Stomach (tissue), 8 donors: ENCODE measurements at regions not wholly inside any gene's neighbourhood (a gene's known extent, or its start where the extent isn't known, plus 50 kb on each side); places are given as distances from the start of the nearest gene placed in this dataset.

Experiments
- DNase-seq, 2 donors: peaks; one replicate each; pipeline versions ENCODE4 v3.0.0 to v3.0.0-alpha.2; 2013 to 2019
- H3K27ac ChIP-seq, 5 donors: fragments of 200-600 bp in 4 of 5; sonication (generic) in 4 of 5; one replicate each; pipeline ENCODE4 v1.5.1; 2013 to 2019; ENCODE audit warnings: mild to moderate bottlenecking in 1 of 5, moderate library complexity in 1 of 5
- H3K27me3 ChIP-seq, 3 donors: fragments of 200-600 bp; sonication (generic); one replicate each; pipeline ENCODE4 v1.5.1; 2017 to 2019; ENCODE audit warnings: mixed run types in 1 of 3
- H3K36me3 ChIP-seq, 4 donors: fragments of 200-600 bp; sonication (generic); 1 replicate in 3 of 4; 2 replicates in 1 of 4; pipeline ENCODE4 v1.5.1; 2016 to 2019
- H3K4me1 ChIP-seq, 4 donors: fragments of 200-600 bp; sonication (generic); one replicate each; pipeline ENCODE4 v1.5.1; 2016 to 2019
- H3K4me3 ChIP-seq, 4 donors: fragments of 200-600 bp; sonication (generic) in 3 of 4; one replicate each; pipeline ENCODE4 v1.5.1; 2016 to 2019; ENCODE audit warnings: mild to moderate bottlenecking in 1 of 4
- H3K9me3 ChIP-seq, 4 donors: fragments of 200-600 bp; sonication (generic); one replicate each; pipeline ENCODE4 v1.5.1; 2016 to 2019
- CTCF ChIP-seq, 7 experiments: fragments of 450-650 bp in 4 of 7; fragments of 200-600 bp in 3 of 7; sonication (generic) in 3 of 7; IDR thresholded peaks; one replicate each; pipeline ENCODE4 v1.5.1; 2016 to 2019; ENCODE audit warnings: antibody characterized with exemption in 7 of 7, control low read depth in 2 of 7, mild to moderate bottlenecking in 1 of 7
- EP300 ChIP-seq: sonication (generic); formaldehyde crosslinking; IDR thresholded peaks from one replicate; pipeline ENCODE4 v1.6.1; 2017; ENCODE audit warnings: antibody characterized with exemption
- POLR2A ChIP-seq, 4 donors: fragments of 450-650 bp; IDR thresholded peaks; one replicate each; pipeline ENCODE4 v1.6.1; 2016; ENCODE audit warnings: antibody characterized with exemption in 4 of 4, control low read depth in 2 of 4, mild to moderate bottlenecking in 1 of 4, moderate library complexity in 1 of 4
- POLR2AphosphoS5 ChIP-seq, 3 donors: sonication (generic); formaldehyde crosslinking; IDR thresholded peaks; one replicate each; pipeline ENCODE4 v1.6.1; 2016; ENCODE audit warnings: antibody characterized with exemption in 3 of 3
- WGBS, 5 donors: extraction: QIAGEN DNeasy Blood & Tissue Kit in 3 of 5; methylation state at CpG; one replicate each; pipeline versions ENCODE4 v1.1.5 to v1.1.7; 2013 to 2018; 5-methylcytosine and 5-hydroxymethylcytosine counted together
- intact Hi-C: fragments of 100-400 bp; cut with DNase I; formaldehyde crosslinking; loops from one replicate; pipeline ENCODE4 v1.15.1; 2023; ENCODE audit warnings: low total_unique reads
- donor health status: healthy with polysubstance abuse.
- donor health status: Bipolar disorder and iron deficiency.
- donor health status: healthy.

GRCh38 chrX:79645749-79646148 lies 278.6 kb upstream of the ITM2A start:
- intact Hi-C loops: no loop called here
- no peak overlapping the region for H3K27ac ChIP-seq
- H3K36me3 ChIP-seq: no peaks in the 10 kb centered on the region
- 42 to 62% (median 50%) methylated on average over 3 of the region's 3 CpGs for WGBS, 5 donors
- no peaks in the 10 kb centered on the region for H3K4me1 ChIP-seq
- no peak for DNase-seq
- H3K9me3 ChIP-seq: no peaks in the 10 kb centered on the region
- no peak for TF ChIP-seq POLR2AphosphoS5 (IDR thresholded peaks at IDR 0.05)
- no peak for TF ChIP-seq EP300
- TF ChIP-seq CTCF (IDR thresholded peaks at IDR 0.05): no peak
- TF ChIP-seq POLR2A (IDR thresholded peaks at IDR 0.05): no peak
- H3K4me3 ChIP-seq: no peak overlapping the region
- no peaks in the 10 kb centered on the region for H3K27me3 ChIP-seq

GRCh38 chrX:79631526-79631925 lies 264.4 kb upstream of the ITM2A start:
- no peak overlapping the region for H3K27ac ChIP-seq
- TF ChIP-seq POLR2A (IDR thresholded peaks at IDR 0.05) (no peak), CTCF (IDR thresholded peaks at IDR 0.05) (no peak), EP300 (no peak), POLR2AphosphoS5 (IDR thresholded peaks at IDR 0.05) (no peak)
- no peak overlapping the region for H3K4me3 ChIP-seq
- no peaks in the 10 kb centered on the region for H3K9me3 ChIP-seq
- H3K27me3 ChIP-seq: no peaks in the 10 kb centered on the region
- 60 to 79% (median 64%) methylated on average over 1 to 5 of the region's 5 CpGs for WGBS, 5 donors
- H3K4me1 ChIP-seq: no peaks in the 10 kb centered on the region
- no peak for DNase-seq
- no peaks in the 10 kb centered on the region for H3K36me3 ChIP-seq
- intact Hi-C loops: no loop called here

- 64 to 82% (median 68%) methylated on average over 5 of the region's 5 CpGs for WGBS, 5 donors
- Histone ChIP-seq H3K9me3 (no peaks in the 10 kb centered on the region), H3K27ac (no peak overlapping the region), H3K4me1 (no peaks in the 10 kb centered on the region), H3K4me3 (no peak overlapping the region), H3K36me3 (no peaks in the 10 kb centered on the region), H3K27me3 (no peaks in the 10 kb centered on the region)
- TF ChIP-seq POLR2AphosphoS5 (IDR thresholded peaks at IDR 0.05) (no peak), EP300 (no peak), POLR2A (IDR thresholded peaks at IDR 0.05) (no peak), CTCF (IDR thresholded peaks at IDR 0.05) (no peak)
- DNase-seq: no peak
- intact Hi-C loops: no loop called here
Observed at GRCh38 chrX:79630033-79631009, 263.2 kb upstream of the ITM2A start.

GRCh38 chrX:79623098-79623762 lies 256.1 kb upstream of the ITM2A start:
- no peak overlapping the region for H3K27ac ChIP-seq
- intact Hi-C loops: no loop called here
- no peaks in the 10 kb centered on the region for H3K27me3 ChIP-seq
- no peak for DNase-seq
- H3K36me3 ChIP-seq: no peaks in the 10 kb centered on the region
- H3K4me1 ChIP-seq: no peaks in the 10 kb centered on the region
- 51 to 66% (median 58%) methylated on average over 3 of the region's 3 CpGs for WGBS, 5 donors
- no peak overlapping the region for H3K4me3 ChIP-seq
- H3K9me3 ChIP-seq: no peaks in the 10 kb centered on the region
- no peak for TF ChIP-seq EP300
- no peak for TF ChIP-seq POLR2AphosphoS5 (IDR thresholded peaks at IDR 0.05)
- TF ChIP-seq CTCF (IDR thresholded peaks at IDR 0.05): no peak
- no peak for TF ChIP-seq POLR2A (IDR thresholded peaks at IDR 0.05)
